ENCODE measurements at regions not wholly inside any gene's neighbourhood (a gene's known extent, or its start where the extent isn't known, plus 50 kb on each side); places are given as distances from the start of the nearest gene placed in this dataset.
"Not testable (repeated sequence)": the region's sequence is repeated elsewhere in the genome, so short reads cannot be mapped to it uniquely, and the experiment has no call there.

GRCh38 chr5:15374886-15375285 is 125.1 kb upstream of the FBXL7 start:
- no peaks in the 10 kb centered on the region for H3K9me3 Mint-ChIP-seq
- no peak overlapping the region for H3K4me3 Mint-ChIP-seq
- no peaks in the 10 kb centered on the region for H3K27me3 Mint-ChIP-seq
- no peaks in the 10 kb centered on the region for H3K4me1 Mint-ChIP-seq
- H3K36me3 Mint-ChIP-seq, result no peaks in the 10 kb centered on the region
- CTCF ChIA-PET, result no interaction called here
- DNase-seq, result no peak
- no peak overlapping the region for H3K27ac Mint-ChIP-seq

DNA sequence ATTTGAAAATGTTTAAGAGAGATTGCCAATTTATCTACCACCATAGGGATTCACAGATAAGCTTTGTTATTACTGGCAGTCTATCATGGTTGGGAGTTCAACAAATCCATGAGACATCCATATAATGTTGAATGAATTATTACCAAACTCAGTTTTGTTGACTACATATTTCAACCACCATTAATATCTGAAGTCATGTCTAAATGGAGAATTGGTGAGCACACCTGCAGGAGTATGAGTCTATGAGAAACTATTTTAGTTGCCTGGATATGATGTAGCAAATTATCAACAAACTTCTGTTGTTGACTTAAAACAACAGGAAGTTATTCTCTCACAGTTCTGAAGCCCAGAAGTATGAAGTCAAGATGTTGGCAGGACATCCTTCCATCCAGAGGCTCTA is 126.8 kb upstream of the FBXL7 start:
- no peaks in the 10 kb centered on the region for H3K27me3 Mint-ChIP-seq
- no peak for DNase-seq
- H3K27ac Mint-ChIP-seq, result no peak overlapping the region
- H3K4me3 Mint-ChIP-seq, result no peak overlapping the region
- H3K4me1 Mint-ChIP-seq, result no peaks in the 10 kb centered on the region
- peaks cover 1% of the 10 kb centered on the region for H3K9me3 Mint-ChIP-seq
- CTCF ChIA-PET, result no interaction called here
- no peaks in the 10 kb centered on the region for H3K36me3 Mint-ChIP-seq

DNA sequence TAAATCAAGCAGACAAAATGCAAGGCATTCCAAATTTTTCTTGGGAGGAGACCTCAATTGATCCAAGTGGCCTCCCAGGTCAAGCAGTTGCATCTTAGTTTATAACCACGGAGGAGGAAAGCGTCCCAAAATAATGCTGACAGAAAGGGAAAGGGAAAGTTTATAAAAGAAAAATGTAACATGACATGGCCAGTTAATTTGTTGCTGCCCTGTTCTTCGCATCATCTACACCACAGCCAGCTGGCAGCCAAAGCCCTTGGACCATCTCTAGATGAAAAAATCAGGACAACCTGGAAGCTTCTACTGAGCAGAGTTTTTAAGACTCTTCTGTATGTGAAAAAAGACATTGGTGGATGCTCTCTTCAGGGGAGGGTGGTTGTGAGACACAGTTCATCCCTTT is 128.8 kb upstream of the FBXL7 start:
- no peaks in the 10 kb centered on the region for H3K27me3 Mint-ChIP-seq
- no peaks in the 10 kb centered on the region for H3K4me1 Mint-ChIP-seq
- CTCF ChIA-PET, result no interaction called here
- H3K9me3 Mint-ChIP-seq, result peaks cover 14% of the 10 kb centered on the region
- no peak overlapping the region for H3K4me3 Mint-ChIP-seq
- no peak overlapping the region for H3K27ac Mint-ChIP-seq
- no peaks in the 10 kb centered on the region for H3K36me3 Mint-ChIP-seq
- no peak for DNase-seq

GRCh38 chr5:15368835-15369234 is 131.1 kb upstream of the FBXL7 start:
- CTCF ChIA-PET, result no interaction called here
- Mint-ChIP-seq H3K36me3 (no peaks in the 10 kb centered on the region), H3K4me1 (no peaks in the 10 kb centered on the region), H3K27me3 (no peaks in the 10 kb centered on the region), H3K4me3 (no peak overlapping the region), H3K9me3 (peaks cover 14% of the 10 kb centered on the region), H3K27ac (no peak overlapping the region)
- DNase-seq, result no peak

DNA sequence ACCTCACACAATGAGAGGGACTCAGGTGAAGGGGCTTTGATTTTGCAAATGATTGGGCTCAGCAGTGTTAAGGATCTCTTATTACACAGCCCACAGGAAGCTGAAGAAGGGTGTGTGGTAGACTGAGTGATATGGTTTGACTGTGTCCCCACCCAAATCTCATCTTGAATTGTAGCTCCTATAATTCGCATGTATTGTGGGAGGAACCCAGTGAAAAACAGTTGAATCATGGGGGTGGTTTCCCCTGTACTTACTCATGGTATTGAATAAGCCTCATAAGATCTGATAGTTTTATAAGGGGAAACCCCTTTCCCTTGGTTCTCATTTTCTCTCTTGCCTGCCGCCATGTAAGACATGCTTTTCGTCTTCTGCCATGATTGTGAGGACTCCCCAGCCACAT is 132.5 kb upstream of the FBXL7 start:
- no peak overlapping the region for H3K27ac Mint-ChIP-seq
- H3K9me3 Mint-ChIP-seq, result peaks cover 14% of the 10 kb centered on the region
- H3K4me1 Mint-ChIP-seq, result no peaks in the 10 kb centered on the region
- CTCF ChIA-PET, result no interaction called here
- H3K4me3 Mint-ChIP-seq, result no peak overlapping the region
- no peaks in the 10 kb centered on the region for H3K36me3 Mint-ChIP-seq
- H3K27me3 Mint-ChIP-seq, result no peaks in the 10 kb centered on the region
- DNase-seq, result no peak

DNA sequence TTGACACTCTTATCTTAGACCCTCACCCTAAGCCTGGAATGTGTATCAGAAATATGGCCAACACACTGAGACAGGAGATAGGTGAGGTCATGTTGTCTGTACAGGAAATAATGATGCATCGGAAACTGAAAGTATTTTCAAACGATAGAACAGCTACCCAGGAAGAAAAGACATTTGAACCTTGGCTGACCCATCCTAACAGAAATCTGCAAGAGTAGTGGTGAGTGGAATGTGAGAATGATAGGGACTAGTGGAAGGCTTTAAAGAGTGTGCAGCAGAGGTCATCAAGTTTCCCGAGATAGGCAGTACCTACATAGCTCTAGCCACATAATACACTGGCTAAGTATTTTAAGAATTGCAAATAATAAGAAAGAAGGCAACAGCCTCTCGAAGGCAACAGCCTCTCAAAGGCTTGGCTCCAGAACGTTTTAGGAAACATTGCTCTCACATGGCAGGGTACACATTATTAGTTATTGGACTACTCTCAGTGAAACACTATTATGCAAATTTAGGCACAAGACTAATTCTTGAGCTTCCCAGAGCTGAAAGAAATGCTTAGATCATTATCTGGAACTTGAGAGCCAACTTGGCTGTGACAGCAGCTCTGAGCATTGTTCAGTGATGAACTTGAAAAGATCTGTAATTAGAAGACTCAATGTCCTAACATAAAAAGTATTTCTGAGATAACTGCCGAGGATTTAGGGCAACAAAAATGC is 133.1 kb upstream of the FBXL7 start:
- H3K36me3 Mint-ChIP-seq, result no peaks in the 10 kb centered on the region
- peaks cover 14% of the 10 kb centered on the region for H3K9me3 Mint-ChIP-seq
- no peak overlapping the region for H3K27ac Mint-ChIP-seq
- no peaks in the 10 kb centered on the region for H3K4me1 Mint-ChIP-seq
- no peak overlapping the region for H3K4me3 Mint-ChIP-seq
- CTCF ChIA-PET, result interaction anchor here (0.6 kb wide), 1 partner anchor 195 kb away, joined by 3 read pairs; no protein-coding TSS in a partner anchor
- DNase-seq, result no peak
- H3K27me3 Mint-ChIP-seq, result no peaks in the 10 kb centered on the region

- H3K4me3 Mint-ChIP-seq, result no peak overlapping the region
- no peaks in the 10 kb centered on the region for H3K36me3 Mint-ChIP-seq
- no peak overlapping the region for H3K27ac Mint-ChIP-seq
- no peaks in the 10 kb centered on the region for H3K27me3 Mint-ChIP-seq
- peaks cover 16% of the 10 kb centered on the region for H3K9me3 Mint-ChIP-seq
- H3K4me1 Mint-ChIP-seq, result no peaks in the 10 kb centered on the region
- CTCF ChIA-PET, result no interaction called here
- no peak for DNase-seq
Measured at GRCh38 chr5:15365070-15365469, 134.9 kb upstream of the FBXL7 start.

- Mint-ChIP-seq H3K27me3 (no peaks in the 10 kb centered on the region), H3K4me3 (no peak overlapping the region), H3K4me1 (no peaks in the 10 kb centered on the region), H3K9me3 (peaks cover 17% of the 10 kb centered on the region), H3K36me3 (no peaks in the 10 kb centered on the region), H3K27ac (no peak overlapping the region)
- CTCF ChIA-PET, result no interaction called here
- DNase-seq, result no peak
Measured at GRCh38 chr5:15363601-15364000, 136.4 kb upstream of the FBXL7 start.

DNA sequence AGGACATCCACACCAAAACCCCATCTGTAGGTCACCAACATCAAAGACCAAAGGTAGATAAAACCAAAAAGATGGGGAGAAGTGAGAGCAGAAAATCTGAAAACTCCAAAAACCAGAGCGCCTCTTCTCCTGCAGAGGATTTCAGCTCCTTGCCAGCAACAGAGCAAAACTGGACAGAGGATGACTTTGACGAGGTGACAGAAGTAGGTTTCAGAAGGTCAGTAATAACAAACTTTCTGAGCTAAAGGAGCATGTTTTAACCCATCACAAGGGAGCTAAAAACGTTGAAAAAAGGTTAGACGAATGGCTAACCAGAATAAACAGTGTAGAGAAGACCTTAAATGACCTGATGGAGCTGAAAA is 142.9 kb upstream of the FBXL7 start:
- peaks cover 17% of the 10 kb centered on the region for H3K9me3 Mint-ChIP-seq
- H3K4me3 Mint-ChIP-seq, CTCF ChIA-PET, H3K4me1 Mint-ChIP-seq, DNase-seq, H3K27me3 Mint-ChIP-seq, H3K27ac Mint-ChIP-seq, H3K36me3 Mint-ChIP-seq: not testable (repeated sequence)

DNA sequence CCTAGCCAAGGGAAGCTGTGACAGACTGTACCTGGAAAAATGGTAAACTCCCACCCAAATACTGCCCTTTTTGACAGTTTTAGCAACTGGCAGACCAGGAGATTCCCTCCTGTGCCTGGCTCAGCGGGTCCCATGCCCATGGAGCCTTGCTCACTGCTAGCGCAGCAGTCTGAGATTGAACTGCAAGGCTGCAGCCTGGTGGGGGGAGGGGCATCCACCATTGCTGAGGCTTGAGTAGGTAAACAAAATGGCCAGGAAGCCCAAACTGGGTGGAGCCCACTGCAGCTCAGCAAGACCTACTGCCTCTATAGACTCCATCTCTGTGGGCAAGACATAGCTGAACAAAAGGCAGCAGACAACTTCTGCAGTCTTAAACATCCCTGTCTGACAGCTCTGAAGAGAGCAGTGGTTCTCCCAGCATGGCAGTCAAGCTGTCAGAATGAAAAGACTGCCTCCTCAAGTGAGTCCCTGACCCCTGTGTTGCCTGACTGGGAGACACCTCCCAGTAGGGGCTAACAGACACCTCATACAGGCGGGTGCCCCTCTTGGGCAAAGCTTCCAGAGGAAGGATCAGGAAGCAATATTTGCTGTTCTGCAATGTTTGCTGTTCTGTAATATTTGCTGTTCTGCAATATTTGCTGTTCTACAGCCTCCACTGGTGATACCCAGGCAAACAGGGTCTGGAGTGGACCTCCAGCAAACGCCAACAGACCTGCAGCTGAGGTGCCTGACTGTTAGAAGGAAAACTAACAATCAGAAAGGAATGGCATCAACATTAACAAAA is 143.5 kb upstream of the FBXL7 start:
- H3K4me1 Mint-ChIP-seq, CTCF ChIA-PET, H3K27me3 Mint-ChIP-seq, DNase-seq, H3K27ac Mint-ChIP-seq, H3K4me3 Mint-ChIP-seq, H3K36me3 Mint-ChIP-seq: not testable (repeated sequence)
- H3K9me3 Mint-ChIP-seq, result peaks cover 17% of the 10 kb centered on the region

DNA sequence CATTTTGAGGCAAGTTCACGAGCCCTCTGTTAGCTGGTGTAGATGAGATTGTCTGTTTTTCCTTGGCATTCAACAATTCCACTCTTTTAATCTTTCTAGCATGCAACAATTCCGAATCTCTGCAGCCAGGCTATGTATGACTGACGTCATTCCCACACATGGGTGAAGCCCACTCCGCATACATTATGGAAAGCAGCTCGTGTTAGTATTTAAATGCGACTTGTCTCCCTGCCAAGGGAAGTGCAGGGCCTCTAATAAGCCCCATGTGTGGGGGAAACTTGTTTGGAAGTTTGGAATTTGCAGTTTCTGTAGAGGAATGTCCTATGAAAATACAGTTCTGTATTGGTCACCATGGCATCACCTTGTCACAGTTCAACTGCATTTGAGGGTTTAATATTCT is 146.0 kb upstream of the FBXL7 start:
- H3K4me3 Mint-ChIP-seq, result no peak overlapping the region
- no peaks in the 10 kb centered on the region for H3K27me3 Mint-ChIP-seq
- no peak overlapping the region for H3K27ac Mint-ChIP-seq
- peaks cover 15% of the 10 kb centered on the region for H3K9me3 Mint-ChIP-seq
- no peaks in the 10 kb centered on the region for H3K36me3 Mint-ChIP-seq
- H3K4me1 Mint-ChIP-seq, result no peaks in the 10 kb centered on the region
- CTCF ChIA-PET, result no interaction called here
- DNase-seq, result no peak

DNA sequence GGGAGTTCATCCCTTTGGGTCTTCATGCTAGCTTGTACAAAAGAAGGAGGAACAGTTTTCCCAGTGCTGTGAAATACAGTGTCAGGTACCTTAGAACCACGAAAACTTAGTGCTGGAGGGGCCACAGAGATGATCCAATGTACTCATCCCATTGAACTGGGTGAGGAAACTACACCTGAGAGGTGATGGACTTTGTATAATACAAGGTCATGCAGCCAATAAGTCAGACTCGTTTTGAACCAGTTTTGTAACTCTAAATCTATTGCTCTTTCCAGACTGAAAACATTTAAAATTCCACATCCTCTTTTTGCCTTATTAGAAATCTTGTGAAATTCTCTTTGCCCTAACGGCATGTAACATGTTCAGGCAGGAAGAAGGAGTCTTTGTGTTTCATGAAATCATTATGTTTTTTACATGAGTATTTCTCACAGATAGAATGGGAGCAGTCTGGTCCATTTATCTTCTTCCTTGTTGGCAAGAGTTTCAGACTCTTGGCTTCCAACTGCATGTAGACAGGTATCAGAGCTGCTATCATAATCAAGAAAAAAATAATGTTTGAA is 146.8 kb upstream of the FBXL7 start:
- Mint-ChIP-seq H3K27ac (no peak overlapping the region), H3K4me1 (no peaks in the 10 kb centered on the region), H3K4me3 (no peak overlapping the region), H3K9me3 (peaks cover 12% of the 10 kb centered on the region), H3K27me3 (no peaks in the 10 kb centered on the region), H3K36me3 (no peaks in the 10 kb centered on the region)
- DNase-seq, result no peak
- CTCF ChIA-PET, result no interaction called here

DNA sequence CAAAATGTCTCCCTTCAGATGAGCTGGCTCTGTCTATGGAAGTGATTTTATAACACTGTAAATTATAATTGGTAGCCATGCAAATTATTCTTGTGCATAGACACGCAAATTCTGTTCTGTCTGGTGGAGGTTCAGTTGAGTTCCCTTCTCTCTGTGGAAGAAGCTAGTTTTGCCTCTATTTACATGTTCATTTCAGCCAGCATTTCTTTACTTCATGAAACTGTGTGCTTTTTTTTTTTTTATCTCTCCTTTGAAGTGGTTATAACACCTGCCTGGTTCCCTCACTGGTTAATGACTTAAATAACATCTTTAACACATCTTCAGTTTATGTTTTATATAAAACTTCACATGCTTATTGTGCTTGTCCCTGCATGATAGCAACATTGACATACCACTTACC is 149.4 kb upstream of the FBXL7 start:
- no peaks in the 10 kb centered on the region for H3K36me3 Mint-ChIP-seq
- H3K27me3 Mint-ChIP-seq, result no peaks in the 10 kb centered on the region
- CTCF ChIA-PET, result no interaction called here
- DNase-seq, result no peak
- no peak overlapping the region for H3K27ac Mint-ChIP-seq
- no peak overlapping the region for H3K4me3 Mint-ChIP-seq
- no peaks in the 10 kb centered on the region for H3K4me1 Mint-ChIP-seq
- peaks cover 3% of the 10 kb centered on the region for H3K9me3 Mint-ChIP-seq

- H3K27me3 Mint-ChIP-seq, result no peaks in the 10 kb centered on the region
- H3K9me3 Mint-ChIP-seq, result peaks cover 4% of the 10 kb centered on the region
- DNase-seq, result no peak
- no peaks in the 10 kb centered on the region for H3K36me3 Mint-ChIP-seq
- H3K4me1 Mint-ChIP-seq, result no peaks in the 10 kb centered on the region
- H3K27ac Mint-ChIP-seq, result no peak overlapping the region
- no peak overlapping the region for H3K4me3 Mint-ChIP-seq
- CTCF ChIA-PET, result interaction anchor here (0.6 kb wide), 1 partner anchor 213 kb away, joined by 3 read pairs; no protein-coding TSS in a partner anchor
Measured at GRCh38 chr5:15346738-15347137, 153.2 kb upstream of the FBXL7 start.

GRCh38 chr5:15344954-15345353 is 155.0 kb upstream of the FBXL7 start:
- Mint-ChIP-seq H3K4me3 (no peak overlapping the region), H3K36me3 (no peaks in the 10 kb centered on the region), H3K27me3 (no peaks in the 10 kb centered on the region), H3K4me1 (no peaks in the 10 kb centered on the region), H3K9me3 (peaks cover 6% of the 10 kb centered on the region), H3K27ac (no peak overlapping the region)
- DNase-seq, result no peak
- CTCF ChIA-PET, result no interaction called here
